Glomerular visceral epithelial cell (primary cell): ENCODE measurements at regions not wholly inside any gene's neighbourhood (a gene's known extent, or its start where the extent isn't known, plus 50 kb on each side); places are given as distances from the start of the nearest gene placed in this dataset.
"Not testable (repeated sequence)": the region's sequence is repeated elsewhere in the genome, so short reads cannot be mapped to it uniquely, and the experiment has no call there.

Source experiments
- DNase-seq: peaks from one replicate; pipeline ENCODE4 v3.0.0-alpha.2; 2016; ENCODE audit errors: extremely low spot score

DNA sequence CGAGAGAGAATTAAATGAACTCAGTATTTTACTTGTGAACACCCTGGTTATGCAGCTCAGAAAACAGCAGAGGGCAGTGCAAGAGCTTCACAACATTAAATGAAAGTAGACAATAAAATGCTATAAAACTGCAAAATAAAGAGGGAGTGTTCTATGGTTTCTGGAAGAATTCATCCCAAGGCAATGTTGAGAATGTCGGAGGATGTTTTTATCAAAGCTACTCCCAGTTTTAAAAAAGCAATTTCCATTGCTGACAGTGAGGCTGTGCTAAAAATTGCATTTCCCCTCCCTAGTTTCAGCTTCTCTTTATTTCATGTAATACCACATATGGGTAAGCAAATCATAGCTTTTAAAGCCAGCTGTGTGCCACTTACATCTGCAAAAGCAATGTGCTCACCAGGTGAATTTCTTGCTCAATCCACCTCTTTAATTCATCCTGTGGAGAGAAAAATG is 296.8 kb downstream of the RAB38 start:
- DNase-seq = peak; percentile 29

GRCh38 chr11:87871056-87871455 is 304.2 kb downstream of the RAB38 start:
- no peak for DNase-seq

DNA sequence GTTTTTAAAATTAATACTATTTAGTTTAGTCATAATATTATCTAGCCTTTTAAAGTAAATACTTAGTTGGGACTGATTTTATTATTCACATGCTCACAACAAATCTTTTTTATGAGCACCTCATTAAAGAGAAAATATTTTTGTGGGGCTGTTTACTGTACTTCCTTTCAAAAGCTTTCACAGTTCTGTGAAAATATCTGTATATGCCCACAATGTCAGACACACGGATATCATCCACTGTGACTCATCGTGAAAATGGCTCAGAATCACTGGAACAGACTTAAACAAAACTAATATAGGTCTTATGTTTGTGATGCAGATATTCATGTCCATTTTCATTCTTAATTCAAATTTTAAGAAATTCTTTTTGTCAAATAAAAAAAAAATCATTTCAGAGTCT is 305.2 kb downstream of the RAB38 start:
- DNase-seq = no peak

- no peak for DNase-seq
Measured at GRCh38 chr11:87866951-87867350, 308.3 kb downstream of the RAB38 start.

DNA sequence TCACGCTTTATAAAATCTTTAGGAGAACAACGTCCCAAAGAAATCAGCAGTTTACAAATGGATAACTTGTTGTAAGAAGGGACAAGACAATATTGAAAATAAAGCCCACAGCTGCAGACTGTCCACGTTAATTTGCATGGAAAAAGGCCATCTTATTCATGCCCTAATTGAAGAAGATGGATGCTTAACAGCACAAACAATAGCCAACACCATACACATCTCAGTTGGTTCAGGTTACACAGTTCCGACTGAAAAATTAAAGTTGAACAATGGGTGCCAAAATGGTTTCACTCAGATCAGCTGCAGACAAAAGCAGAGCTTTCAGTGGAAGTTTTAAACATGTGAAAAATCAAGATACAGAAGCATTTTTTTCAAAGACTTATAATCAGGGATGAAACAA is 314.2 kb downstream of the RAB38 start:
- no peak for DNase-seq

DNA sequence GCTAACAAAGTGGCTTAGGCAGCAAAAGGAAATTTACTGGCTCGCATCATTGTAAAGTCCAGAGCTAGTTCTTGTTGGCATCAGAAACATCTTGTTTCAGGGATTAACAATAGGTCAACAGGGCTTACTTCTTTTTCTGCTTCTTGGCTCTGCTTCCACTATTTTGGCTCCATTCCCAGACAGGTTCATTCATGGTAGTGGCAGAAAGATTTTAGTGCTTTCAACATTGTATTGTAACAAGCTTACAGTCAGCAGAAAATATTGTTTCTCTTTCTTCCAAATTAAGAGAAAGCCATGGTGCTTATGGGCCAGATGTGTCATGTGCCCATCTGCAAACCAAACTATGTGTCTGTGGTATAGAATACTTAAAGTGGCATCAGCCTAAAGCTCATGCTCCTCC is 315.6 kb downstream of the RAB38 start:
- DNase-seq = no peak

DNA sequence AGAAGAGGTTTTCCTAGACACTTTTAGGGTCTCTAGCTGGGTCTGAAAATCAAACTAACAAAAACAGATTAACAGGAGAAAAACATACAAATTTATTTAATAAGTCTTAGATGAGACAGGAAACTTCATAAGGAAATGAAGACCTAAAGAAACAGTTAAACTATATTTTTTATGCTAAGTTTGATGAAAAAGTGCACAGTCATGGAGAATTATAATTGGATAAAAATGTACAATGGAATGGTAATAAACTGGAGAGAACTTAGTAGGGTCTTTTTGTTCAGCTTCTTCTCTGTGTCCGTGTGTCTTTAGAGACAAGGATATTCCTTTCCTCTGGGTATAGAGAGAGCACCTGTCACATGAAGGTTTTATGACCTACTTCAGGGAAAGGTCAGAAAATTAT is 323.4 kb downstream of the RAB38 start:
- DNase-seq = no peak

DNA sequence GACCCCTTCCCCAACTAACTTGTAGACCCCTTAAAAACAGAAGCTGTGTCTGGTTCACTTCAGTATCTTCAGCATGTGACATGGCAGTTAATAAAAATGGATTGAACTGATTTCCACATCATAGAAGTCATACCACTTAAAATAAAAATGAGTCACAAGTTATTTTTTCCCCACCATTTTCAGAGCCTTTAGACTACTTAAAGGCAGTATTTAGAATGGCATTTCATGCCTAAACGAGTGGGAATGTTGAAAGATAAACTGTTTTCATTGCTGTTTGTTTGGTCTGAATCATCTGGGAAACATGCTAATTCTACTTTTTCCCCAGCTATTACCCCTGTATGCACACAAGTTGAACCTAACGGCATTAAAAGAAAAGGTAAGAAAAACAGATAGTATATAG is 324.0 kb downstream of the RAB38 start:
- no peak for DNase-seq

GRCh38 chr11:87849216-87849615 is 326.0 kb downstream of the RAB38 start:
- DNase-seq = no peak

DNA sequence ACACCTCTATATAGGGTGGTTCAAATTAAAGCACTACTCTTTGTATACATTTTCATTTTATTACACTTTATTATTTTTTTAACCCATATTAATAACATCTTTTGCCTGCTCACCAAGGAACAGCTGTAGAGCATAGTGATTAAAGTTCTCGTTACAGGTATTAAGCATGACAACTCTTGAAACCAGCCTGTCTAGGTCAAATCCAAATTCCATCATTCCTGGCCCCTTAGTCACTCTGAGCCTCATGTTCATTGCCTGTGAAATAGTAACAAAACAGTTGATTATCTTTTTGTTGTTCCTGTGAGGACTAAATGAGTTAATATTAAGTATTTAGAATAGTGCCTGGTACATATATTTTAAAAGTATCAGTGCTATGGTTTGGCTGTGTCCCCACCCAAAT is 334.5 kb downstream of the RAB38 start:
- DNase-seq = peak; percentile 1

DNA sequence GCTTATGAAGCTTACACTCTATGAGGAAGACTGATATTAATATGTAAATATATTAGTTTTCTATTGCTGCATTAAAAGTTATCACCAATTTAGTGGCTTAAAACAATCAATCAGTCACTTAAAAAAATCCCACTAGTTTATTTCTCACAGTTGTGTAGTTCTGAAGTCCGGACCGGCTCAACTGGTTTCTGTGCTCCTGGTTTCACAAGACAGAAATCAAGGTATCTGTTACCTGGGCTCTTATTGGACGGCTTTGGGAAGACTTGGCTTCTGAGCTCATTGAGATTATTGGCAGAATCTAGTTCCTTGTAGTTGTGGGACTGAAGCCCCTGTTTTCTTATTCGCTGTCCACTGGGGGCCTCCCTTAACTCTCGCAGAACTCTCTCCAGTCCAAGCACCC is 343.0 kb downstream of the RAB38 start:
- DNase-seq = no peak

DNA sequence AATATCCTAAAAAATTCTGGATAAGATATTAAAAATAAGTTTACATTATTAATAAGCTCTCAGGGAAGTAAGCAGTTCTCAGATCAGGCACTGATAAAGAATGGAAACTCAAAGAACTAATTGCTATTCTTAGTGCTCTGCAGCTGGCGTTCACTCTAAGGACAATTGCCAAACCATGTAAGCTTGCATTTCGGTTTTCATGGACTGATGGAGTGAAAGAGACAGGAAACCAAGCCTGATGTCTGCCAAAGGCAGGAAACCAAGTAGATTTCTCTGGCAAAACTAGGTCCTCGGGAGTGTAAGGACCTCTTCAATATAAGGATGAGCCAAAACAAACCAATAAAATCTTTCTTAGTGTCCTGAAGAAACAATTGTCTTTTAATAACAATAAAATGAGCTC is 355.2 kb downstream of the RAB38 start:
- DNase-seq = no peak

DNA sequence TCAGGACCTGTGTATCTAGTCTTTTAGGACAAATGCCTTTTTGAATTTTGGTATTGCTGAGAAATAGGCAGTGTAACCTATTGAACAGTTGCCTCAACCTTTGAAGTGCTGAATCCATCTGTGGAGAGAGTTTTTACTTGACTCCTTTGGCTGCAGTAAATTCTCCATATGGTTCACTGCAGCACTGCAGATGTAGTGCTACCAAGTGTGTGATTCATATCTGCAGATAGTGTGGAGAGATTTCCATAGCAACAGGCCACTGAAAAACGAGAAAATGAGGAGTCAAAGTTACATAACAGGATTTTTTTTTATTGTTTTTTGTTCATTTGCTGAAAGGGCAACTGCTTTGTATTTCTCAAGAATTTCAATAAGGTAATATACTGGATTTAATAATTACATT is 356.1 kb downstream of the RAB38 start:
- DNase-seq = no peak

GRCh38 chr11:87812571-87813365 is 362.5 kb downstream of the RAB38 start:
- DNase-seq = no peak

DNA sequence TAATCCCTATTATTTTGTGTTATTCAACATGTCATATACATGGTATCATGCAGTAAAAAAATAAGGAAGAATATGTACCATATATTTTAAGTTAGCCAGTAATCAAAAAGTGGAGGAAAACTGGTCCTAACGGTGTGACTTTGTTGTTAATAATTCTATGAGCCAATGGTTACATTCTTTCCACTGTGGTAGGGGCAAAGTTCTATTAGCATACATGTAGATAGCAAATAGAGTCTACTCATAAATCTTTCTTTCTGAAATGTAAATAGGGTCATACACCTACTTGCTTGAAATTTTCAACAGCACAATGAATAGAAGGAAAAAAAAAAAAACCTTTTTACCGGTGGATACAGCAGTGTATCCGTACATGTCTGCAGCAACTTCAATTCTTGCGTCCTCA is 364.8 kb downstream of the RAB38 start:
- no peak for DNase-seq

DNA sequence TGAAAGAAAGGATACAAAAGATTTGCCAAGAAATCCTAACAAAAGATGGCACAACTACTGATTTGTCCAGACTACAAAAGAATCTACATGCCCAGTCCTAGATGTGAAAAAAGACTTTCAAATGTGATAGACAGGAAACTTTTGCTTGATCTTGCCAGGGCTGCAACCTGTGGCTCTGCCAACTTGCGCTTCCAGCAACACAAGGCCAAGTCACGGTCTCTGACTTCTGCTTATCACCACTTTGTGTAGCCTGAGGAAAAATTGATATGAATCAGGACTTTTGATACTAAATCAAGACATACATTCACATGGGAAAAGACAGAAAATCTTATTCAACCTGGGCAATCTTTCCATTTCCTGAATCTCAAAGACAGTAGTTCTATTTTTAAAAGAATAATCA is 366.0 kb downstream of the RAB38 start:
- DNase-seq = no peak

DNA sequence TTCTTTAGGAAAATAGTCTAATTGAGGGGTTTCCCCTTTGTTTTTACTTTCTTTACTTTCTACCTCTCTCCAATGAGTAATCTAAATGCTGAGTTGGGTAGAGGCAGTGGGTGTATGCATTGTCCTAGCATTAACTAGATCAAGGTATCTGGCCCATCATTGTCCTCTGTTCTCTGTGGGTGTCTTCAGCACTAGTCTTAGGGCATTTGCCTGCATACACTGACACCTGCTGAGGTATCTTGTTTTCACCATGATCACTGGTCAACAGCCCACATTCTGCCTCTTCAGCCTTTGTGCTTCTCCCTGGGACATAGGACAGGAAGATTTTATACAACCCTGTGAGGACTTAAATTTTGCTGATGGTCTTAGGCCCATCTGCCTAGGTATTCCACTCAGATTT is 371.1 kb downstream of the RAB38 start:
- no peak for DNase-seq

GRCh38 chr11:87803748-87804147 is 371.5 kb downstream of the RAB38 start:
- DNase-seq = no peak

DNA sequence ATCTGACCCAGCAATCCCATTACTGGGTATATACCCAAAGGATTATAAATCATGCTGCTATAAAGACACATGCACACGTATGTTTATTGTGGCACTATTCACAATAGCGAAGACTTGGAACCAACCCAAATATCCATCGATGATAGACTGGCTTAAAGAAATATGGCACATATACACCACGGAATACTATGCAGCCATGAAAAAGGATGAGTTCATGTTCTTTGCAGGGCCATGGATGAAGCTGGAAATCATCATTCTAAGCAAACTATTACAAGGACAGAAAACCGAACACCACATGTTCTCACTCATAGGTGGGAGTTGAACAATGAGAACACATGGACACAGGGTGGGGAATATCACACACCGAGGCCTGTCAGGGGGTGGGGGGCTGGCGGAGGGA is 390.4 kb downstream of the RAB38 start:
- DNase-seq = not testable (repeated sequence)

- no peak for DNase-seq
Measured at GRCh38 chr11:87780068-87780413, 395.2 kb downstream of the RAB38 start.

DNA sequence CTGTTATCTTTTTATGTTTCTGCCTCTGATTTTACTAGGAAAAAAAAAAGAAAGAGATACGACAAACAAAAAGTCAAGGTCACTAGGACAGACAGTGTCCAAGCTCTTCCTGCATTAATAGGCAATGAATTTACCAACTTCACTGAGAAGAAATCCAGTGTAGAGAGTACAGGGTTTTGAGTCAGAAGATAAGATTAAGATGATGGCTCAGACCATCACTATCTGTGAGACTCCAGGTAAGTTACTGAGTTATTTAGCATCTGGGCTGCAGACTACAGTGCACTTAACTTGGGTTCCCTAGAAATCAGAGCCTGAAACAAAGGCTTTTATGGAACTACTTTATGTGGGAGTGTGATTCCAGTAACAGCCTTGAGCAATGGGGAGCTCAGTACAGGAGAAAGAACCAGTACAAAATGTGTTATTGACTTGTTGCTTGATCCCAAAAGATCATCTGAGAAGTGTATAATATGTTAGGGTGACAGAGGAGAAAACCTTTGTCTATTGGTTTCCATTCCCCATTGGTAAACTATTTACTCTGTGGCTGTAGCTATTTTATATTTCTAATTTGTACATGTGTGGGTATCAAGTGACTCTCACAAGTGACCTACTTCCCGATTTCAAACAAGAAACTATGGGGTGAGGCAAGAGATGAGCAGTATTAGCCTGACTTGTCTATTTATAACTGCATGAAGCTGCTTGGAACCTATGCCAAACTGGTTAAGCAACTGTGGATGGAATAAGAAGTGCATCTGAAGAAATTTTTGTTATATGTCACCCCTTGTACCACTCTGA is 395.8 kb downstream of the RAB38 start:
- DNase-seq = no peak

DNA sequence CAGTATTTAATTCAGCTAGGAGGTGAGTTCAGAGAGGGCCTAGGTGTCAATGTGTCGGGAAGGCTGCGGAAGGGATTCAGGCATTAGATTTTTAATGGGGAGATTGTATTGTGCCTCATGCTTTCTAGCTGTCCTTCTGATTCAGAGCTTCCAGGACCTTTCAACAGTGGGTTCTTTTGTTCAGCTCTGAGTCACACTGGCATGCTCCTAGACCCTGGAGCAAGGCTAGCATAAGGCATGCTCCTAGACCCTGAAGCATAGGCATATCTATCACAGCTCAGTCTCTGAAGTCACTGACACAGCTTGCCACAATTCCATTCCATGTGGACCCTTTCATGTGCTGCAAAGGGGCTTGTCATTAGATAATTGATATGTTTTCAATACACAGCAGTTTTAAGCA is 396.9 kb downstream of the RAB38 start:
- DNase-seq = no peak

- DNase-seq = no peak
Measured at GRCh38 chr11:87775036-87775435, 400.2 kb downstream of the RAB38 start.
